ENCODE measurements at regions not wholly inside any gene's neighbourhood (a gene's known extent, or its start where the extent isn't known, plus 50 kb on each side); places are given as distances from the start of the nearest gene placed in this dataset.
"Not testable (repeated sequence)": the region's sequence is repeated elsewhere in the genome, so short reads cannot be mapped to it uniquely, and the experiment has no call there.

GRCh38 chrX:65331371-65331770 lies 203.2 kb downstream of the LAS1L start:
- DNase-seq: no peak

DNA sequence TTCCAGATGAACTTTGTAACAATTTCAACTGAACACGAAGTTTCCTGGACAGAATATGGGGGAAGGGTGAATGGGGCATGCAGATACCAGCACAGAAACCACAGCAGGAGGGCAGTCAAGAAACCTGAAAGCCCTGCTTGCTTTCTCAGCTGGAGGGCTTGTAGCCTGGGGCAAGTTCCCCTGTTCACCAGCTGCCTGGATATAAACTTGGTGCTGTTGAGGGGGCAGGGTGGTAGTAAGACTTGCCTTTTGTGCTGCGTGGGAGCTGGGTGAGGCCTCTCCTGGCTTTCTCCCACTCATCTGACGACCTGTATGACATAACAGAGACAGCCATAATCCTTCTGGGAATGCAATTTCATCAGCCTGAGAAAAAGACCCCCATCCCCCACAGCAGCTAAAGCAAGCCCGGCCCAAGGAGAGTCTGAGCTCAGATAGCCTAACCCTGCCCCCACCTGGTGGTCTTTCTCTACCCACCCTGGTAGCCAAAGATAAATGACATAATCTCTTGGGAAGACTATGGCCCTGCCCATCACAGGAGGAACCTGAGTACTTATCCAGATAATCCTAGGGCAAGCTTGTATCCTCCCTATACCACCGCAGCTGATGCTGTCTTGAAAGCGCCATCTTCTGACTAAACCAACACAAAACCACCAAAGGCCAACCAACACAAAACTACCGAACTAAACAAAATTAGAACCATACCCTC lies 234.3 kb downstream of the LAS1L start:
- no peak for DNase-seq

DNA sequence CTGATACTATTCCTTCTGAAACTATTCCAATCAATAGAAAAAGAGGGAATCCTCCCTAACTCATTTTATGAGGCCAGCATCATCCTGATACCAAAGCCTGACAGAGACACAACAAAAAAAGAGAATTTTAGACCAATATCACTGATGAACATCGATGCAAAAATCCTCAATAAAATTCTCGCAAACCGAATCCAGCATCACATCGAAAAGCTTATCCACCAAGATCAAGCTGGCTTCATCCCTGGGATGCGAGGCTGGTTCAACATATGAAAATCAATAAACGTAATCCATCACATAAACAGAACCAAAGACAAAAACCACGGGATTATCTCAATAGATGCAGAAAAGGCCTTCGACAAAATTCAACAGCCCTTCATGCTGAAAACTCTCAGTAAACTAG lies 251.7 kb downstream of the LAS1L start:
- DNase-seq: not testable (repeated sequence)

DNA sequence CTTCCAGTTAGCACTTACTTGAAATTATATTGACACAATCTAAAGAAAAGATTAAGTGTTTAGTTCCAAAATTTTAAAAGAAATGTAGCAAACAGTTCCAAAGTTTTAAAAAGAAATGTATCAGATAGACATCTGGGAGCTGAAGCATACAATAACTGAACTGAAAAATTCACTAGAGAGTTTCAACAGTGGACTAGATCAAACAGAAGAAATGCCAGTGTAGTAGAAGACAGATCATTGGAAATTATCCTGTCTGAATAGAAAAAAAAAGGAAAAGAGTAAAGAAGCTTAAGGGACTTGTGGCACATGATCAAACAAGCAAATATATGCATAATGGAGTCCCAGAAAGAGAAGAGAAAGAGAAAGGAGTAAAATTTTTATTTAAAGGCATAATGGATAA lies 261.4 kb downstream of the LAS1L start:
- DNase-seq: no peak

- no peak for DNase-seq
Measured at GRCh38 chrX:65266482-65266881, 268.1 kb downstream of the LAS1L start.

GRCh38 chrX:65253817-65254216 lies 277.6 kb upstream of the ZC4H2 start:
- DNase-seq: no peak

GRCh38 chrX:65241059-65241721 lies 264.9 kb upstream of the ZC4H2 start:
- DNase-seq: no peak

GRCh38 chrX:65203545-65203944 lies 227.3 kb upstream of the ZC4H2 start:
- no peak for DNase-seq

DNA sequence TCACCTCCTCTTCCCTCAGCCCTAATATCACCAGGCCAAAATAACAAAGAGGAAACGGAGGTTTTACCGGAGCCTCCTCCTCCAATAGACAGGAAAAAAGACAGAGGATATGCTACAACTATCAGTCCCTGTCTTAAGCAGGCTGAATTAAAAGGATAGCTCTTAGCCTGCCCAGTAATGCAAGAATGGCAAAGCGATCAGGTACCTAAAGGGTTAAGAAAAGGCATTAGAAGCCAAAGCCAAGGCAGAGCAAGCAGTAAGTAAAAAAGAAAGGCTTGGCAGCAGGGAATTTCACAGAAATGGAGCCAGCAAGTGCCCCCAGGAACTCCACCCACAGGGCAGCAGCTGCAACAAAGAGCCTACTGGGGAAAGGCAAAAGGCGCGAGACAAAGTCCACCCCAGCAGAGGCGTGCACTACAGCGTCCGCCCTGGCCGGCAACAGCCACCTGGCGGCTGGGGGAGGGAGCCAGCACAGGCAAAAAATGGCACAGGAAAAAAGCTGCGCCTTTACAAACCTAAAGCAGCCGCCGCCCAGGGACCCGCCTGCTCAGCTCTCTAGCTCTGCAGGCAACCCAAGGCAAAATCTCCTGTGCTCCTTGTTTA lies 220.6 kb upstream of the ZC4H2 start:
- DNase-seq: no peak

GRCh38 chrX:65195621-65196020 lies 219.4 kb upstream of the ZC4H2 start:
- no peak for DNase-seq

DNA sequence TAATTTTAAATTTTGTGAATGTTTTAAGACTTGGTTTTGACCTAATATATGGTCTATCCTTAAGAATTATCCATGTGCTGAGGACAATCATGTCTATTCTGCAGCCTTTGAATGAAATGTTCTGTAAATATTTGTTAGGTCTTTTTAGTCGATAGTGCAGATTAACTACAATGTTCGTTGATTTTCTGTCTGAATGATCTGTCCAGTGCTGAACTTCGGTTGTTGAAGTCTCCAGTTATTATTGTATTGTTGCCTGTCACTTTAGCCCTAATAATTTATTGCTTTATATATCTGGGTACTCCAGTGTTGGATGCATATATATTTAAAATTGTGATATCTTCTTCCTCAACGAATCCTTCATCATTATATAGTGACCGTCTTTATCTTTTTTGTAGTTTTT lies 218.3 kb upstream of the ZC4H2 start:
- DNase-seq: no peak

- not testable (repeated sequence) for DNase-seq
Measured at GRCh38 chrX:65163325-65163724, 187.1 kb upstream of the ZC4H2 start.

GRCh38 chrX:65148232-65148631 lies 172.0 kb upstream of the ZC4H2 start:
- no peak for DNase-seq

GRCh38 chrX:65136424-65136823 lies 160.2 kb upstream of the ZC4H2 start:
- no peak for DNase-seq

DNA sequence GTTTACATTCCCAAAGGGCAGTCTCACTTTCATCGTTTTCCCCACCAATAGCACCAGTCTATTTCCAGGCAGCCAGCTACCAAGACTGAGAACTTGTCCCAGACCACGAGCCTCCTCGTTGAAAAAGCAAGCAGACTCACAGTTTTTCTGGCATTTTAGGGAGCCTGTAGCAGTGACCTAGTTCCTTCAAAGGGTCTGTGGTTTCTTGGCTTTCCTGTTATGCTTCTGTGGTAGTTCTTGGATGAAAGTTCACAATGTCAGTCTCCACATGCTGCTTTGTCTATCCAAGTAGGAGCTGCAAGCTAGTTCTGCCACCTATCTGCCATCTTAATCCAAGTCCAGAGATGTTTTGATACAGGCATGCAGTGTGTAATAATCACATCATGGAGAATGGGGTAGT lies 151.6 kb upstream of the ZC4H2 start:
- DNase-seq: no peak

GRCh38 chrX:65098851-65099250 lies 122.6 kb upstream of the ZC4H2 start:
- no peak for DNase-seq

- DNase-seq: no peak
Measured at GRCh38 chrX:65093658-65094057, 117.4 kb upstream of the ZC4H2 start.

- DNase-seq: no peak
Measured at GRCh38 chrX:65073233-65073632, 97.0 kb upstream of the ZC4H2 start.

GRCh38 chrX:65072590-65072989 lies 96.3 kb upstream of the ZC4H2 start:
- DNase-seq: no peak

DNA sequence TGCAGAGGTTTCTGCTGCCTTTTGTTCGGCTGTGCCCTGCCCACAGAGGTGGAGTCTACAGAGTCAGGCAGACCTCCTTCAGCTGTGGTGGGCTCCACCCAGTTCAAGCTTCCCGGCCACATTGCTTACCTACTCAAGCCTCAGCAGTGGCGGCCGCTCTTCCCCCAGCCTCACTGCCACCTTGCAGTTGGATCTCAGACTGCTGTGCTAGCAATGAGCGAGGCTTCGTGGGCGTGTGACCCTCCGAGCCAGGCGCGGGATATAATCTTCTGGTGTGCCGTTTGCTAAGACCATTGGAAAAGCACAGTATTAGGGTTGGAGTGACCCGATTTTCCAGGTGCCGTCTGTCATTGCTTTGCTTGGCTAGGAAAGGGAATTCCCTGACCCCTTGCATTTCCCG lies 82.4 kb upstream of the ZC4H2 start:
- not testable (repeated sequence) for DNase-seq

DNA sequence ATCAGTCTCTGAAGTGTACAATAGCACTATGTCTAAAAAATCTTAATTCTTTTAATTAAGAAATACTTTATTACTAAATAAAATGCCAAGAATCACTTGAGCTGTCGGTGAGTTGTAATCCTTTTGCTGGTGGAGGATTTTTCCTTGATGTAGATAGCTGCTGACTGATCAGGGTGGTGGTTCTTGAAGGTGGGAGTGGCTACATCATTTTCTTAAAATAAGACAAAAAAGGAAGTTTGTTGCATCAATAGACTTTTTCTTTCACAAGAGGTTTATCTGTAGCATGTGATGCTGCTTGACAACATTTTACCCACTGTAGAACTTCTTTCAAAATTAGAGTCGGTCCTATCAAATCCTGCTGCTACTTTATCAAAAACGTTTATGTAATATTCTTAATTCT lies 68.8 kb upstream of the ZC4H2 start:
- peak in 3 of 4 experiments; percentile 10 to 47 (median 34) for DNase-seq

DNA sequence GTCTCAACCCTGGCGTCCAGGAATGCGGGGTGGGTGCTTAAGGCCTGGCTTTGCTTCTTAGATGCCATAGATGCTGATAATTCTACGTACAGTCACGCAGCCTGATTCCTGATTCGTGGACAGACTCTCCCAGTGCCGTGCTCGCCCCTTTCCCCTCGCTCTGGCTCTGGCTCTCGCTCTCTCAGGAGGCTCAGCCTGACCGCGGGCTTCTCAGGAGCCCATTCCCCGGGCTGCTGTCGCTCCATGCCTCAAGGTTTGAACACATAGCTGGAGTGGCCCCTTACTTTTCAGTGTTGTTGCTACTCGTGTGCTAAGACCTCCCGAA lies 59.2 kb upstream of the ZC4H2 start:
- peak in 2 of 4 experiments; percentile 8 to 16 for DNase-seq

- peak; percentile 24 to 69 (median 44) for DNase-seq
Measured at GRCh38 chrX:65034668-65035445, 58.6 kb upstream of the ZC4H2 start, which contains the start of gene ZC3H12B. ZC3H12B (plus strand) TSS chrX:65034826.
